ENCODE measurements at regions not wholly inside any gene's neighbourhood (a gene's known extent, or its start where the extent isn't known, plus 50 kb on each side); places are given as distances from the start of the nearest gene placed in this dataset.
"Not testable (repeated sequence)": the region's sequence is repeated elsewhere in the genome, so short reads cannot be mapped to it uniquely, and the experiment has no call there.

DNA sequence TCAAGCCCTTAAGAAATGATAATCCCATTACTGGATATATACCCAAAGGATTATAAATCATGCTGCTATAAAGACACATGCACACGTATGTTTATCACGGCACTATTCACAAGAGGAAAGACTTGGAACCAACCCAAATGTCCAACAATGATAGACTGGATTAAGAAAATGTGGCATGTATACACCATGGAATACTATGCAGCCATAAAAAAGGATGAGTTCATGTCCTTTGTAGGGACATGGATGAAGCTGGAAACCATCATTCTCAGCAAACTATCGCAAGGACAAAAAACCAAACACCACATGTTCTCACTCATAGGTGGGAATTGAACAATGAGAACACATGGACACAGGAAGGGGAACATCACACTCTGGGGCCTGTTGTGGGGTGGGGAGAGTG, 224.4 kb downstream of the KLF6 start:
- DNase-seq; H3K36me3 Mint-ChIP-seq (ENCODE audit: low read depth); H3K9me3 Mint-ChIP-seq; H3K4me3 Mint-ChIP-seq; H3K27ac Mint-ChIP-seq; H3K27me3 Mint-ChIP-seq: not testable (repeated sequence)
- H3K4me1 Mint-ChIP-seq: peaks cover 10% of the 10 kb centered on the region
- intact Hi-C loops (cut with micrococcal nuclease): loop anchor here (5.0 kb wide), 1 partner anchor 197 kb away; no protein-coding TSS in a partner anchor

DNA sequence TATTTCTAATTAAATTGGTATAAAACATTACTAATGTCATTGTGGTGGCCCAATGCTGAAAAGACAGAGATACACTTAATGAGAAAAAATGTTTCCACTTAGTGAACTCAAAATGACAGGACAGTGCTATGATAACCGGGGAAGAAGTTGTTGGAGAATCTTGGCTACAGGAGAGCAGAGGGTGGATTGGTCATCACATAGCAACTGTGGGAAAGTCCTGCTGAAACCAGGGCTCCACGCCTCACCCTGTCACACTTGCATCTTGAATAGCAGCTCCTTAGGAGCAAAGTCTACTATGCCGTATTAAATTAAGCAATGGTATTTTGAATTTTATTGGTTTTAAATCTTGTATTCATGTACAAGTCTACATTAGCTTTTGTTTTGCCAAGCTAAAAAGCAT, 225.5 kb downstream of the KLF6 start:
- peaks cover 2% of the 10 kb centered on the region for H3K36me3 Mint-ChIP-seq (ENCODE audit: low read depth)
- H3K27me3 Mint-ChIP-seq: peaks cover 4% of the 10 kb centered on the region
- no peak overlapping the region for H3K27ac Mint-ChIP-seq
- DNase-seq: no peak
- peaks cover 1% of the 10 kb centered on the region for H3K9me3 Mint-ChIP-seq
- H3K4me3 Mint-ChIP-seq: no peak overlapping the region
- intact Hi-C loops (cut with micrococcal nuclease): no loop called here
- peaks cover 13% of the 10 kb centered on the region for H3K4me1 Mint-ChIP-seq

DNA sequence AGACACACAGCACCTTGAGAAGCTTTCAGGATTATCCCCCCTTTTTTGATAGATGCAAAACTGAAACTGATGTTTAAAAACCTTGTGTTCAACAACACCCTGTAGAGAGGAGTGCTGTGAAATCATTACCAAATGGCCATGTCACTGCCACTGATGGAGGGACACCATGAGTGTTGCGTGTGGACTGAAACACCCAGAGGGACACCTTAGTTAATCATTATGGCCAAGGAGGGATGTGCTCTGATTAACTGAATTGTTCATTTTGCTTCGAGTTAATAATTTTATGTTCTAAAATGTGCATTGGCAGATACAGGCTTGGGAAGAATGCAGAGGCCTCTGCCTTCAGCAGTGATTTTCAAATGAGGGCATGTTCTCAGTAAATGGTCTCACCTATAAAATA, 226.0 kb downstream of the KLF6 start:
- Mint-ChIP-seq H3K9me3 (no peaks in the 10 kb centered on the region), H3K36me3 (ENCODE audit: low read depth) (peaks cover 2% of the 10 kb centered on the region), H3K27ac (no peak overlapping the region), H3K4me3 (no peak overlapping the region), H3K27me3 (peaks cover 4% of the 10 kb centered on the region), H3K4me1 (peaks cover 18% of the 10 kb centered on the region)
- intact Hi-C loops (cut with micrococcal nuclease): no loop called here
- DNase-seq: no peak

DNA sequence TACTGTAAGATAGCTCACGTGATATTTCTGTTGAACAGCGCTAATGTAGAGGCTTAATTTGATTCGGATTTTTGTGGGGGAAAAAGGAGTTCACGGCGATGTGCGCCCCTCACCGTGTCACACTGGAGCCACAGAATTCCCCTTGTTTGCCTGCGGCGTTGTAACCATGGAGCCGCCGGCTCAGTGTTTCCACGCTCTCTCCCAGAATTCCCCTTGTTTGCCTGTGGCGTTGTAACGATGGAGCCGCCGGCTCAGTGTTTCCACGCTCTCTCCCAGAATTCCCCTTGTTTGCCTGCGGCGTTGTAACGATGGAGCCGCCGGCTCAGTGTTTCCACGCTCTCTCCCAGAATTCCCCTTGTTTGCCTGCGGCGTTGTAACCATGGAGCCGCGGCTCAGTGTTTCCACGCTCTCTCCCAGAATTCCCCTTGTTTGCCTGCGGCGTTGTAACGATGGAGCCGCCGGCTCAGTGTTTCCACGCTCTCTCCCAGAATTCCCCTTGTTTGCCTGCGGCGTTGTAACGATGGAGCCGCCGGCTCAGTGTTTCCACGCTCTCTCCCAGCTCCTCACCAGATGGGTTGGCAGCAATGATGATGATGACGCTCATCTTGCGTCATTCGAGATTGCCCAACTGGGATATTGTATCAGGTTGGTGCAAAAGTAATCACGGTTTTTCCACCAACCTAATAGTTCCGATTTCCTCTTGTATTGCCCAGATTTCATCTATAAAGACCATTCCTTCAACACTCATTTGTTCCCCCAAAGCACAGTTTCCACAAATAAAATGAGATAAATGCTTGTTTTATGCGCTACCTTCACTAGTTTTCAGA, 228.6 kb downstream of the KLF6 start:
- H3K27me3 Mint-ChIP-seq; H3K27ac Mint-ChIP-seq; H3K9me3 Mint-ChIP-seq; H3K4me3 Mint-ChIP-seq; DNase-seq; H3K36me3 Mint-ChIP-seq (ENCODE audit: low read depth); intact Hi-C loops (cut with micrococcal nuclease): not testable (repeated sequence)
- peaks cover 11% of the 10 kb centered on the region for H3K4me1 Mint-ChIP-seq

DNA sequence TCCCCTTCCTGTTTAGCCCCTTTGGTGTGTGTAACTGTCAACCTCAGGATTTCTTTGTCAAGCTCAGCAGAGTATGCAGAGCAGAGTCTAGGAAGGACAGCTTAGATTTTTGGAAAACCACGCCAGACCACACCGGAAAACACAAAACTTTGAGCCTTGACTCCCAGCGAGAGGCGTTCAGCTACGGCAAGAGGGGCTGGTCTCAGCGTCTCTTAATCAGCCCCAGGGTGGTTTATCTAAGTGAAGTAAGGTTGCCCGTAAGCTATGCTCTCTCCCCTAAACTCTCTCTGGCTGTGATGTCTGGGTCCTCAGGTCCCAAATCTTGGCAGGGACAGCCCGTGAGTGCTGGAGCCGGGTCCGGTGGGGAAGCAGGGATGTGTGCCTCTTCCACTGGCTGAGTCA, 230.9 kb downstream of the KLF6 start:
- H3K9me3 Mint-ChIP-seq: no peaks in the 10 kb centered on the region
- peak overlapping the region; percentile 55 for H3K27ac Mint-ChIP-seq
- intact Hi-C loops (cut with micrococcal nuclease): no loop called here
- H3K4me3 Mint-ChIP-seq: peak overlapping the region; percentile 70
- peak; percentile 64 for DNase-seq
- H3K36me3 Mint-ChIP-seq (ENCODE audit: low read depth): no peaks in the 10 kb centered on the region
- H3K4me1 Mint-ChIP-seq: peaks cover 11% of the 10 kb centered on the region
- peaks cover 10% of the 10 kb centered on the region for H3K27me3 Mint-ChIP-seq

DNA sequence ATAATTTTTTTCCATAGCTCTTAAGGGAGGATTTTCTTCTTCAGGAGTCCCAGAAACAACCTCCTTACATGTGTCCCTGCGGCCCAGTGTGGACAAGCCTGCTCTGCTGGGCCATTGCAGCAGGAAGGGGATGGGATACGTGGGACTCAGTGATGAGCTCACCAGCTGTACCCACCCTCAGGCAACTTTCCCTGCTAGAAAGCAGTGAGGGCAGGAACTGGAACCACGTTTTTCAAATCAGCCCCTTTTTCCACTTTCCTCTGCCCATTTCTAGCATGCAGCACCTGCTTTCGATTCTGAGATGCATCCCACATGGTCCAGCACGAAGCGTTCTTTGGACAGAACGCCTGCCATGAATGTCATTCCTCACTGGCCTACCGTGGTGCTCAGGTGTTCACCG, 232.7 kb downstream of the KLF6 start:
- Mint-ChIP-seq H3K4me3 (no peak overlapping the region), H3K27me3 (peaks cover 15% of the 10 kb centered on the region), H3K36me3 (ENCODE audit: low read depth) (no peaks in the 10 kb centered on the region), H3K9me3 (peaks cover 6% of the 10 kb centered on the region), H3K27ac (no peak overlapping the region), H3K4me1 (peaks cover 11% of the 10 kb centered on the region)
- DNase-seq: peak; percentile 52
- intact Hi-C loops (cut with micrococcal nuclease): no loop called here

DNA sequence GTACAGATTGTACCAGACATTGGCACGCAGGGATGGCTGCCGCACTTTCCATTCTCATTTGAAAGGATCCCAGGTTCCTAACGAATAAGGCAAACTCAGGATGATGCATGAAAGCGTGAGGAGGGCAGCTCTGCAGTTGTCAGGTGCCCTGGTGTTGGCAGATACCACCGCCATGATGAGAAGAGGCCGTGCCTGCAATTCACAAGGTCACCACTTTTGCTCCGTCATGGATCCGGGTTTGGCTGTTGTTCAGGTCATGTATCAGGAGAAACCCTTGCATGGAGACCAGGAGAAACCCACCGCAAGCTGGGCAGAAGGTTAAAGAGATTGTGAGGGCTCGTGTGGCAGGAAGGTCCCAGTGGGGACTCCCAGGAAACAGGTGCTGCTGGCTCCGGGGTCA, 233.2 kb downstream of the KLF6 start:
- Mint-ChIP-seq H3K4me3 (no peak overlapping the region), H3K27me3 (peaks cover 15% of the 10 kb centered on the region), H3K9me3 (peaks cover 7% of the 10 kb centered on the region), H3K36me3 (ENCODE audit: low read depth) (no peaks in the 10 kb centered on the region), H3K27ac (no peak overlapping the region), H3K4me1 (peaks cover 11% of the 10 kb centered on the region)
- intact Hi-C loops (cut with micrococcal nuclease): no loop called here
- DNase-seq: peak; percentile 46

DNA sequence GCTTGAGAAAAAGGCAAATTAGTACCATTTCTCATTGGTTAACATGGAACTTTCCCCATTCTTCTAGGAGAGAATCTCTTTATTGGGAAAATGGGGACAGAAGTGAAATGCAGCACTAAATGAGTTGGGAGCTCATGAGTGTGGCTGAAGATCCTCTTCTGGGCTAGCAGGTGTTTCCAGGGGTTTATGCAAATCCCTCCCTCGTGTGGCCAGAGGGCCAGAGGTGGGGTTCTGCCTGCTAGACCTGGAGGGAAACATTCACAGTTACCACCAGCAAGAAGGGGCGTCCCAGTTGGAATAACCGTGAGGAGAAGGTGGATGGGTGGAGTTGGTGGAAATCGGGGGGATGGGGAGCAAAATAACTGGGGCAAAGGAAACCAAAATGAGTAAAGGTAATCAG, 235.9 kb downstream of the KLF6 start:
- peaks cover 13% of the 10 kb centered on the region for H3K27me3 Mint-ChIP-seq
- peaks cover 2% of the 10 kb centered on the region for H3K4me1 Mint-ChIP-seq
- H3K4me3 Mint-ChIP-seq: no peak overlapping the region
- H3K9me3 Mint-ChIP-seq: peaks cover 11% of the 10 kb centered on the region
- H3K36me3 Mint-ChIP-seq (ENCODE audit: low read depth): peaks cover 2% of the 10 kb centered on the region
- DNase-seq: no peak
- intact Hi-C loops (cut with micrococcal nuclease): no loop called here
- H3K27ac Mint-ChIP-seq: no peak overlapping the region

DNA sequence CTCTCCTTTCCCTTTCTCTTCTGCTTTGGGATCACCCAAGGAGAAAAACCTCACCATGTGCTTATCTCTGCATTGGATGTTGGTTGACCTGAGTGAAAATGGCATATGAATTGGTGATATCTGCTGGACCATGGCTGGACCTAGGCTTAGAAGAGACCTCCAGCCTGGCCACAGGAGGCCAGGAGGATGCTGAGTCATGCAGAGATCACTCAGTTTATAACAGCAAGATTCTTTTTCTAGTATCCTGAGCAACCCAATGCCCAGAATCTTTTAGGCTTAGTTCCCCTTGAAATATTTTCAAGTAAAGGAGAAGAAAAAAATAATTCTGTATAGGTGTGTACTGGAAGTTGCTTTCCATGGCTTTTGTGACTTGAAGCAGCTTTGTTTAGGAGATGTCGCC, 236.3 kb downstream of the KLF6 start:
- peaks cover 11% of the 10 kb centered on the region for H3K9me3 Mint-ChIP-seq
- no peak overlapping the region for H3K27ac Mint-ChIP-seq
- no peaks in the 10 kb centered on the region for H3K4me1 Mint-ChIP-seq
- H3K36me3 Mint-ChIP-seq (ENCODE audit: low read depth): peaks cover 2% of the 10 kb centered on the region
- H3K27me3 Mint-ChIP-seq: peaks cover 13% of the 10 kb centered on the region
- H3K4me3 Mint-ChIP-seq: no peak overlapping the region
- intact Hi-C loops (cut with micrococcal nuclease): no loop called here
- no peak for DNase-seq

DNA sequence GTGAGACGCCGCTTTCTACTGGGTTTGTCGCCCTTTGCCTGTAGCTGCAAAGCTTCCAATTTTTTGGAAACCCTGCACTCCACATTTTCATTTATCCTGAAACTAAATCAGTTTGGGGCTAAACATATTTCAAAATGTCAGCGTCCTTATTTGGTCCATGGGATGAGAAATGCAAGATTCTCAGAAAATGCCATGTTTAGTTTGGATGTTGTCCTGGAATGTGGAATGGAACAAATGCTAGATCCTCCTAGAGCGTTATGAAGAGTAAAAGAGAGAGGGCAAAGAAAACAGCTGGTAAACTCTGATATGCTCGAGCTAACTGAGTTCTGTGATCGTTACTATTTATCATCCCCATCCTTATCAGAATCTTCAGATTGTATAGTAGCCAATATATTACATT, 236.9 kb downstream of the KLF6 start:
- Mint-ChIP-seq H3K27ac (no peak overlapping the region), H3K9me3 (peaks cover 11% of the 10 kb centered on the region), H3K4me3 (no peak overlapping the region), H3K4me1 (no peaks in the 10 kb centered on the region), H3K36me3 (ENCODE audit: low read depth) (peaks cover 2% of the 10 kb centered on the region), H3K27me3 (peaks cover 13% of the 10 kb centered on the region)
- no peak for DNase-seq
- intact Hi-C loops (cut with micrococcal nuclease): no loop called here

DNA sequence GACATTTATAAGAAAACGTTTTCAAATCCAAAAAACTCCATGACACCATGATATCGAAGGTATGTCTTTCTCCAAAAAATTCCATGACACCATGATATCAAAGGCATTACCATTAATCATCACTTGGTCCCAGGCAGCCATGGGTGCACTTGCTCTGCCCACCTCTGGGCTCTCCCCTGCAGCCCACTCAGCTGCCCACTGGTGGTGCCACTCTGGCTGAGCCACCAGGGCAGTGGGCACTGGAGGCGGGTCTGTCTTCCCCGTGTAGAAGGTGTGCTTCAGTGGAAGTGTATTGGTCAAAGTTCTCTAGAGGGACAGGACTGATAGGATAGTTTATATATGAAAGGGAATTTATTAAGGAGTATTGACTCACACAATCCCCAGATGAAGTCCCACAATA, 240.4 kb downstream of the KLF6 start:
- intact Hi-C loops (cut with micrococcal nuclease): no loop called here

DNA sequence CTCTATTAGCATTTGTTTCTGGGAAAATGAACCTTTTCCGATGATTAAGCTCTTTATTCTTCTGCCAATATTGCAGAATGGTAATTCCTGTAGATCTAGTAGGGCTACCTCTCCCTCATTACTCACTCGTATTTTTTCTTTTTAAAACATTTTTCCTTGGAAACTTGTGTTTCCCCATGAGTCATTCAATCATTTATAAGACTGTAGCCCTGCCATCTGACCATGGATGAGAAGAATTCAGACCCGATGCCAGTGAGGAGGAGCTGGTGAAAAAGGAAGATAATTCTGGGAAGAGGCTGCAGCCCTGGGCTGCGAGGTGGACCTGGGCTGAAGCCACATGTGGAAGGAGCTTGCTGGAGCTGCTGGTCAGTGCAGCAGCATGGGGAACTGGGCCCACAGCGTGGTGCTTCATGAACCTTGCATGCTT, 242.8 kb downstream of the KLF6 start:
- Mint-ChIP-seq H3K9me3 (peaks cover 5% of the 10 kb centered on the region), H3K4me3 (no peak overlapping the region), H3K4me1 (peaks cover 2% of the 10 kb centered on the region), H3K27me3 (no peaks in the 10 kb centered on the region), H3K36me3 (ENCODE audit: low read depth) (peaks cover 2% of the 10 kb centered on the region), H3K27ac (no peak overlapping the region)
- peak; percentile 50 for DNase-seq
- intact Hi-C loops (cut with micrococcal nuclease): no loop called here

More for the DNA sequence above, 240.4 kb downstream of the KLF6 start:
- H3K4me1 Mint-ChIP-seq: no peaks in the 10 kb centered on the region
- peaks cover 2% of the 10 kb centered on the region for H3K36me3 Mint-ChIP-seq (ENCODE audit: low read depth)
- peaks cover 9% of the 10 kb centered on the region for H3K27me3 Mint-ChIP-seq
- no peak overlapping the region for H3K4me3 Mint-ChIP-seq
- DNase-seq: no peak
- H3K27ac Mint-ChIP-seq: no peak overlapping the region
- peaks cover 11% of the 10 kb centered on the region for H3K9me3 Mint-ChIP-seq

DNA sequence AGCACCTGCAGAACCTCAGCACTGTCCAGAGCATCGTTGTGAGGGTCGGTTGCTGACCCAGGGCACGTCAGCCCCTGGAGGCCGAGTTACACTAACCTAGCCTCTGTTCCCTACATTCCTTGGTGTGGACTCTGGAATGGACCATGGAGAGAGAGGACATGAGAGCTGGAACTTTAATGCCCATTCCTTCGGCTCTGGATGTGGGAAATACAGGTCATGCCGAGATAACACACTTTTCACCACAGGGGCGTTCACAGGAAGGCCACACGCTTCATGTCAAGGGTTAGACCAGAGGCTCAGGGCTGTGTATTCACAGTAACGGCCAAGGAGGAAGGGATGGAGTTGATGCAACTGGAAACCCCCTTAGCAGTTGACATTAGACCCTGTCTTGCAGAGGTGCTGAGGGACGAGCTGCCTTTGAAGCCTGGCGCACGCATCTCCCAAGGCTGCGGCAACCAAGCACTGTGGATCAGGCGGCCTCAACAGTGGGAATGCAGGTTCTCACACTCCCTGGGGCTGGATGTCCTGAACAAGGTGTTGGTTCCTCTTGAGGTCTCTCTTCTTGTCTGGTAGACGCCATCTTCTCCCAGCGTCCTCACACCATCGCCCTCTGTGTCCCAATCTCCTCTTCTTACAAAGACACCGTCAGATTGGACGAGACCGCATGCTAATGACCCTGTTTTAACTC, 245.2 kb downstream of the KLF6 start:
- H3K27me3 Mint-ChIP-seq: no peaks in the 10 kb centered on the region
- peaks cover 2% of the 10 kb centered on the region for H3K4me1 Mint-ChIP-seq
- intact Hi-C loops (cut with micrococcal nuclease): no loop called here
- H3K36me3 Mint-ChIP-seq (ENCODE audit: low read depth): no peaks in the 10 kb centered on the region
- H3K27ac Mint-ChIP-seq: no peak overlapping the region
- H3K9me3 Mint-ChIP-seq: no peaks in the 10 kb centered on the region
- H3K4me3 Mint-ChIP-seq: no peak overlapping the region
- no peak for DNase-seq

DNA sequence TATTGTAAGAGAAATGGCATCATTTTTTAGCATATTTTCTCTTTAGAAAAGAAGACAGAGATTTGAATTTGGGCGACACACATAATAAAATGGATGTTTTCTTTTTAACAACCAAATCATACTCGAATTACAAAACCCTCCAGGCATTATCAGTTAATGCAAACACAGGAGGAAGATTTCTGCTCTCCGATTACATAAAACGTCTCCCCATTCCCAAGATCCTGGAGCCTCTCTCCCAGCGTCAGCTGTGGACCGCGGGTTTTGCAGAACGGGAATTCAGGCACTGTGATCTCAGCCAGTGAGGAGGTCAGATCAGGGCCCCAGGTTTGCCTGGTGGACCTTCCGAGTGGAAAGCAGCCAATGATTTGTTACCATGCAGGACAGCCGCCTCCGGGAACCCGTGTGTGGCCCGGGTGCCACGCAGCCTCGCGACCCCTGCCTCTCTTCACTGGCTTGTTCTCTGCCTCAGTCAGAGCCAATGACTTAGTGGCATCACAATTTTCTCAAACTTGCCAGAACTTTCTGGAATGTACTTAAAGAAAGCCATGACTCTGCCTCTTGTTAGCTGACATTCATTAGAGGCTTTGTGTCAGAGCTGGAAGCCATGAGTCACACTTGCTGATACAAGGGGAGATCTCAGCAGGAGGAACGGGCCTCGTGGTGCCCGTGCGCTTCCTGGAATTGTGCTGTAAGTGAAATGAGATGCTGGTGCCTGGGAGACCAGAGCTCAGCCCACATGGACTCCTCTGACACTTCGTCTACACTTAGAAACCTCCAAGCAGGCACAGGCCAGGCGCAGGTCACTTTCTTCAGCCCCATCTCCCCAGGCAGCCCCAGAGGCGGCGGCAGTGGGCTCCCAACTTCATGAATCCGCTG, 246.1 kb downstream of the KLF6 start:
- no peak overlapping the region for H3K27ac Mint-ChIP-seq

More for the DNA sequence above, 246.1 kb downstream of the KLF6 start:
- Mint-ChIP-seq H3K27me3 (no peaks in the 10 kb centered on the region), H3K36me3 (ENCODE audit: low read depth) (no peaks in the 10 kb centered on the region), H3K4me3 (no peak overlapping the region), H3K9me3 (no peaks in the 10 kb centered on the region), H3K4me1 (peaks cover 4% of the 10 kb centered on the region)
- intact Hi-C loops (cut with micrococcal nuclease): no loop called here
- DNase-seq: no peak

Measured in activated CD4-positive, alpha-beta T cell treated with anti-CD3 and anti-CD28 coated beads, Interleukin-2, amount 10 ng/mL, durations not matched to agents 24 days and 14 days (primary cell).